ENCODE measurements at regions not wholly inside any gene's neighbourhood (a gene's known extent, or its start where the extent isn't known, plus 50 kb on each side); places are given as distances from the start of the nearest gene placed in this dataset.

DNA sequence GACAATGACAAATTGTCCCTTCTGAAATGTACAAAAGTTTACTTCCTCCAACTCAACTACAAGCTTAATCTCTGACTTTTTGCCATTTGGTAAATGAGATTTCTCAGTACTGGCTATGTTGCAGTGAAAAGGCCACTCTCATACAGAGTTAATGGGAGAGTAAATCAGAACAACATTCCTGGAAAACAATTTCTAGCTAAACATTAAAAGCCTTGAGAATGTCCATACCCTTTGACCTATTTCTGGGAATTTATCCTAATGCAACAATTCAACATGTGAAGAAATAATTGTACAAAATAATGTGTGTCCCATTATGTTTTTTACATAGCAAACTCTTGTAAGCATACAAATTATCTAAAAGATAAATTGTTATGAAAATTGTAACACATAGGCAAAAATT lies 56.3 kb upstream of the SPEF2 start:
- no TSS peak for BruUV-seq (replicated peaks)
- POLR2A ChIA-PET (ENCODE audit: unreplicated experiment) = no interaction called here

DNA sequence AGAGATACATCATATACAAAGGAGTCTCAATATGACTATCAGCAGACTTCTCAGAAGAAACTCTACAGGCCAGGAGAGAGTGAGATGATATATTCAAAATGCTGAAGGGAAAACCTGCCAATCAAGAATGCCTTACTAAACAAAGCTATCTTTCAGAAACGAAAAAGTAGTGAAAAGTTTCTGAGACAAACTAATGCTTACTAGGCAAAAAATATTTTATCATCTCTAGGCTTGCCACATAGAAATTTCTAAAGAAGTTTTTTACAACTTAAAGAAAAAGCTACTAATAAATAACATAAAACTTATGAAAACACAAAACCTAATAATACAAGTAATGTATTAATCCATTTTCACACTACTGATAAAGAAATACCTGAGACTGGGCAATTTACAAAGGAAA lies 59.9 kb upstream of the SPEF2 start:
- TF ChIP-seq EZH2 (IDR thresholded peaks at IDR 0.05; ENCODE audit: low read length, unreplicated experiment) (no peak), EZH2phosphoT487 (IDR thresholded peaks at IDR 0.05; ENCODE audit: borderline replicate concordance, low read length) (no peak)
- TF ChIP-seq, protein P1, sequence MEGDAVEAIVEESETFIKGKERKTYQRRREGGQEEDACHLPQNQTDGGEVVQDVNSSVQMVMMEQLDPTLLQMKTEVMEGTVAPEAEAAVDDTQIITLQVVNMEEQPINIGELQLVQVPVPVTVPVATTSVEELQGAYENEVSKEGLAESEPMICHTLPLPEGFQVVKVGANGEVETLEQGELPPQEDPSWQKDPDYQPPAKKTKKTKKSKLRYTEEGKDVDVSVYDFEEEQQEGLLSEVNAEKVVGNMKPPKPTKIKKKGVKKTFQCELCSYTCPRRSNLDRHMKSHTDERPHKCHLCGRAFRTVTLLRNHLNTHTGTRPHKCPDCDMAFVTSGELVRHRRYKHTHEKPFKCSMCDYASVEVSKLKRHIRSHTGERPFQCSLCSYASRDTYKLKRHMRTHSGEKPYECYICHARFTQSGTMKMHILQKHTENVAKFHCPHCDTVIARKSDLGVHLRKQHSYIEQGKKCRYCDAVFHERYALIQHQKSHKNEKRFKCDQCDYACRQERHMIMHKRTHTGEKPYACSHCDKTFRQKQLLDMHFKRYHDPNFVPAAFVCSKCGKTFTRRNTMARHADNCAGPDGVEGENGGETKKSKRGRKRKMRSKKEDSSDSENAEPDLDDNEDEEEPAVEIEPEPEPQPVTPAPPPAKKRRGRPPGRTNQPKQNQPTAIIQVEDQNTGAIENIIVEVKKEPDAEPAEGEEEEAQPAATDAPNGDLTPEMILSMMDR (conservative IDR thresholded peaks at IDR 0.05; ENCODE audit: low read depth, low read length) = no peak
- H3K9me2 ChIP-seq (replicated peaks; ENCODE audit: low read length) = peaks cover 3% of the 10 kb centered on the region; the same call in 1 of the 2 replicates
- peaks cover 4% of the 10 kb centered on the region; the same call in 1 of the 2 replicates for H3K27me3 ChIP-seq (ENCODE audit: low read length)
- CTCF ChIA-PET = no interaction called here
- DNase-seq (no peak), ATAC-seq (no peak)
- H3K9me3 ChIP-seq (ENCODE audit: low read length) = peaks cover 21% of the 10 kb centered on the region; the same call in 1 of the 2 replicates
- H4K20me1 ChIP-seq (ENCODE audit: low read length) = no peaks in the 10 kb centered on the region
- H3K36me3 ChIP-seq (ENCODE audit: low read depth, low read length) = no peaks in the 10 kb centered on the region
- H3K4me2 ChIP-seq (ENCODE audit: low read length) = no peak overlapping the region
- H2AFZ ChIP-seq (ENCODE audit: low read length) = no peak overlapping the region
- POLR2A ChIA-PET (ENCODE audit: unreplicated experiment) = no interaction called here
- no peaks in the 10 kb centered on the region for H3F3A ChIP-seq (ENCODE audit: low read length, unreplicated experiment)
- no peaks in the 10 kb centered on the region for H3K79me2 ChIP-seq (ENCODE audit: low read length)
- BruUV-seq (replicated peaks) = no TSS peak
- no peaks in the 10 kb centered on the region for H3K4me1 ChIP-seq (ENCODE audit: insufficient read depth, low read length)
- H3K9ac ChIP-seq (ENCODE audit: low read length) = no peak overlapping the region
- H3K27ac ChIP-seq (ENCODE audit: low read length) = no peak overlapping the region
- intact Hi-C loops (cut with micrococcal nuclease) = no loop called here
- H3K4me3 ChIP-seq (ENCODE audit: low read length) = no peak overlapping the region

More for the DNA sequence above, 56.3 kb upstream of the SPEF2 start:
- Histone ChIP-seq H3K79me2 (ENCODE audit: low read length) (no peaks in the 10 kb centered on the region), H3F3A (ENCODE audit: low read length, unreplicated experiment) (no peaks in the 10 kb centered on the region), H3K27ac (ENCODE audit: low read length) (no peak overlapping the region), H3K4me2 (ENCODE audit: low read length) (no peak overlapping the region), H3K9me3 (ENCODE audit: low read length) (peaks cover 24% of the 10 kb centered on the region; the same call in 1 of the 2 replicates), H3K4me3 (ENCODE audit: low read length) (no peak overlapping the region), H3K9me2 (replicated peaks; ENCODE audit: low read length) (peaks cover 3% of the 10 kb centered on the region; the same call in 1 of the 2 replicates), H4K20me1 (ENCODE audit: low read length) (no peaks in the 10 kb centered on the region), H3K27me3 (ENCODE audit: low read length) (no peaks in the 10 kb centered on the region), H2AFZ (ENCODE audit: low read length) (no peak overlapping the region), H3K4me1 (ENCODE audit: insufficient read depth, low read length) (no peaks in the 10 kb centered on the region), H3K9ac (ENCODE audit: low read length) (no peak overlapping the region), H3K36me3 (ENCODE audit: low read depth, low read length) (no peaks in the 10 kb centered on the region)
- ATAC-seq (no peak), DNase-seq (no peak)
- intact Hi-C loops (cut with micrococcal nuclease) = no loop called here
- CTCF ChIA-PET = no interaction called here
- TF ChIP-seq EZH2 (IDR thresholded peaks at IDR 0.05; ENCODE audit: low read length, unreplicated experiment) (no peak), EZH2phosphoT487 (IDR thresholded peaks at IDR 0.05; ENCODE audit: borderline replicate concordance, low read length) (no peak)
- TF ChIP-seq, protein P1 (conservative IDR thresholded peaks at IDR 0.05; ENCODE audit: low read depth, low read length) = no peak

DNA sequence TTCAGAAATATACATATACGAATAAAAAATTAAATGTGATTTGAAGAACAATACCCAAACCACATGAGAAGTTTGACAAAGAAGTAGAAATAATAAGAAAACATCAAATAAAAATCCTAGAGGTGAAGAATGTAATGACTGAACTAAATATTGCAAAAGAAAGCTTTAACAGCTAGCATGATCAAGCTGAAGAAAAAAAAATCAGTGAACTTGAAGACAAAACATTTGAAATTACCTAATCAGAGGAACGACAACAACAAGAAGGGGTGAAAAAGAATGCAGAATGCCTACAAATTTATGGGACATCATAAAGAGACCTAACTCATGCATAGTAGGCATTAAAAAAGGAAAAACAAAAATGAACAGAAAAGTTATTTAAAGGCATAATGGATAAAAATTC lies 60.5 kb upstream of the SPEF2 start:
- H3F3A ChIP-seq (ENCODE audit: low read length, unreplicated experiment) = no peaks in the 10 kb centered on the region
- no peak for DNase-seq
- TF ChIP-seq EZH2phosphoT487 (IDR thresholded peaks at IDR 0.05; ENCODE audit: borderline replicate concordance, low read length) (no peak), EZH2 (IDR thresholded peaks at IDR 0.05; ENCODE audit: low read length, unreplicated experiment) (no peak)
- TF ChIP-seq, protein P1 (conservative IDR thresholded peaks at IDR 0.05; ENCODE audit: low read depth, low read length) = no peak
- H3K4me3 ChIP-seq (ENCODE audit: low read length) = no peak overlapping the region
- no peak overlapping the region for H3K4me2 ChIP-seq (ENCODE audit: low read length)
- H3K9me3 ChIP-seq (ENCODE audit: low read length) = peaks cover 15% of the 10 kb centered on the region; the same call in 1 of the 2 replicates
- H3K9ac ChIP-seq (ENCODE audit: low read length) = no peak overlapping the region
- CTCF ChIA-PET = no interaction called here
- POLR2A ChIA-PET (ENCODE audit: unreplicated experiment) = no interaction called here
- intact Hi-C loops (cut with micrococcal nuclease) = no loop called here
- no peaks in the 10 kb centered on the region for H4K20me1 ChIP-seq (ENCODE audit: low read length)
- ATAC-seq = no peak
- no TSS peak for BruUV-seq (replicated peaks)
- H3K79me2 ChIP-seq (ENCODE audit: low read length) = no peaks in the 10 kb centered on the region
- no peak overlapping the region for H3K27ac ChIP-seq (ENCODE audit: low read length)
- H3K9me2 ChIP-seq (replicated peaks; ENCODE audit: low read length) = peaks cover 3% of the 10 kb centered on the region; the same call in 1 of the 2 replicates
- H3K27me3 ChIP-seq (ENCODE audit: low read length) = peaks cover 4% of the 10 kb centered on the region; the same call in 1 of the 2 replicates
- no peaks in the 10 kb centered on the region for H3K4me1 ChIP-seq (ENCODE audit: insufficient read depth, low read length)
- H3K36me3 ChIP-seq (ENCODE audit: low read depth, low read length) = no peaks in the 10 kb centered on the region
- H2AFZ ChIP-seq (ENCODE audit: low read length) = no peak overlapping the region

Measured in PC-3 (cell line).